GM21381 (cell line): ENCODE measurements at regions not wholly inside any gene's neighbourhood (a gene's known extent, or its start where the extent isn't known, plus 50 kb on each side); places are given as distances from the start of the nearest gene placed in this dataset.
"Not testable (repeated sequence)": the region's sequence is repeated elsewhere in the genome, so short reads cannot be mapped to it uniquely, and the experiment has no call there.

ENCODE experiments used
- ATAC-seq: cut with Tn5 transposase; IDR thresholded peaks from one replicate; pipeline ENCODE4 v1.9.1; 2021; ENCODE audit warnings: mild to moderate bottlenecking, moderate library complexity; ENCODE audit not compliant: unreplicated experiment

DNA sequence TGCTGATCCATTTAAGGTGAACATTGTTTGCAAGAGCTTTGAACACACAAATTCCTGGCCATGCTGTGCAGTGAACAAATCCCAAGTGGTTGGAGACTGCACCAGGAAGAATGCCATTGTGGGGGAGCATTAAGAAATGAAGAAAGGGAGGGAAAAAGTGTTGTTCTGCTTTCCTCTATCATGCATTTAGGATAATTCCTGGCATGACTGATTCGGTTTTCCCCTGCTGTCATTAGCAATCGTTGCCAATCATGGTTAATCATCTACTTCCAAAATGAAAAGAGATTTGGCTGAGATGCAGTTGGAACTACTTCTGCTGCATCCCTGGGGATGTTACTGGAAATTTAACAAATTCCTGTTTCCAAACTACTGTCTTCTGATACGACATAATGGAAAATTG, 73.7 kb upstream of the ZPLD1 start:
- ATAC-seq: no peak

DNA sequence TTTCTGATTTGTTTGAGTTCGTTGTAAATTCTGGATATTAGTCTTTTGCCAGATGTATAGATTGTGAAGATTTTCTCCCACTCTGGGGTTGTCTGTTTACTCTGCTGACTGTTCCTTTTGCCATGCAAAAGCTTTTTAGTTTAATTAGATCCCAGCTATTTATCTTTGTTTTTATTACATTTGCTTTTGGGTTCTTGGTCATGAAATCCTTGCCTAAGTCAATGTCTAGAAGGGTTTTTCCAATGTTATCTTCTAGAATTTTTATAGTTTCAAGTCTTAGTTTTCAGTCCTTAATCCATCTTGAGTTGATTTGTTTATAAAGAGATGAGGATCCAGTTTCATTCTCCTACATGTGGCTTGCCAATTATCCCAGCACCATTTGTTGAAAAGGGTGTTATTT, 68.7 kb upstream of the ZPLD1 start:
- ATAC-seq: not testable (repeated sequence)

DNA sequence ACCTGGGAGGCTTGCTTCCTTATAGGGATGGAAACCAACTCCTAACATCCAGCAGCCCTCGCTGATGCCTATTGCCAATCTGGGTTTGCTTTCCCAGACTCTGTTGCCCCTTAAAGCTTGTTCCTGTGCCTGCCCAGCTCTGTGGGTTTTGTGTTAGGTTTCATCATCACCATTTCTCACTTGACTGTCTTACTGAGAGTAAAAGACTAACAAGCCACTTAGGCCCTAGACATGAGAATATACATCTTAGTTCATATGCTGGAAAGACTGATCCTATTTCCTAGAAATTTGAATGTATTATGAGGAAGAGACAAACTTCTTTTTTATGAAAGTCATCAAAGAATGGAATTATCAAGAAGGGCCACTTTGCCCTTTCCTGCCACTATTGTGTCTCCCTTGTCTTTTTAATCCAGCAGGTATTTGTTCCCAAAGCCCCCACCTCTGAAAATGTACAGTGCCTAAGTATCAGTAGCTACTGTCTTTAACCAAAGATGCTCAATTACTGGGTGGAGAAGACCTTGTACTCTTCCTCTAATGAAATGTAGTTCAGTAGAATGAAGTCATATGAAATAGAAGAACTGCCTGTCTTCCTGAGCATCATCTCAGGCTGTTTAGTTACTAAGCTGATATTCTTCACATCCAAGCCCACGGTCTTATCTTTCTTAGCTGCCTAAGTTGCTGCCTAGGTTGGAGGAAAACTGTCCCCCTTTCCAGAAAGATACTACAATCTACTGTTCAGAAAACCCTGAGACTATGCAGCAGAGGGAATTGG, 59.8 kb upstream of the ZPLD1 start:
- no peak for ATAC-seq

DNA sequence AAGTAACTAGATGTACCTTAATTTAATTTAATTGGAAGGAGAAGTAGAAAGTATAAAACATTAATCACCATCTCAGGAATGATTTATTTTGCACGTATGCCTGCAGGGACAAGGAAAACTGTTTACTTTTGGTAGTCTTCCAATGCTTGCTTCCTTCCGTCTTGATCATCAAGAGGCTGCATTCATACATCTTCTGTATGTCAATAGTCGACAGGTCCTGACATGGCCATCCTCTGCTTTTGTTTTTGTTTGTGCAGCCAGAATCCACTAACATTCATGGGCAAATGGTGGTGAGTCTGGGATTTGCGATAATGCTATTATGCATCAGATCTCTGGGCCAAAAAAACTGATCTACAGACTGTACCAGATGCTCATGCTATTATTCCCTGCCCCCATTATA, 56.6 kb upstream of the ZPLD1 start:
- no peak for ATAC-seq

DNA sequence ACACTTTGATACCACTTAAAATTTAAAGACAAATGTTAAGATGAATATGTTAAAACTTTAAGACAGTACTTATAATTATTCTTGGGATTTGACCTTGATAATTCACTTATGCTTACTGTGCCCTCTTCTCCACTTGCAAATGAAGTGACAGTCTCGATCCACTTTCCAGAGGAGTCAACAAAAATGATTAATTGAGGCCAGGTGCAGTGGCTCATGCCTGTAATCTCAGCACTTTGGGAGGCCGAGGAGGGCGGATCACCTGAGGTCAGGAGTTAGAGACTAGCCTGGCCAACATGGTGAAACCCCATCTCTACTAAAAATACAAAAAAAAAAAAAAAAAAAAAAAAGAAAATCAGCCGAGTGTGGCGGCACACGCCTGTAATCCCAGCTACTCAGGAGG, 52.6 kb upstream of the ZPLD1 start:
- ATAC-seq: not testable (repeated sequence)
